Neuronal stem cell (in vitro differentiated cells): ENCODE measurements at regions not wholly inside any gene's neighbourhood (a gene's known extent, or its start where the extent isn't known, plus 50 kb on each side); places are given as distances from the start of the nearest gene placed in this dataset.
A peak's percentile ranks its signal among the peaks of the same experiment; 100 is the strongest.

ENCODE experiments used
- DNase-seq: peaks from one replicate; pipeline ENCODE4 v3.0.0-alpha.2; 2013; ENCODE audit warnings: low spot score
- H2AFZ ChIP-seq: one replicate; pipeline ENCODE4 v1.6.1; 2013; ENCODE audit warnings: mild to moderate bottlenecking, low read length, inconsistent platforms
- H2AK5ac ChIP-seq: 2 replicates; pipeline ENCODE4 v1.6.1; 2013; ENCODE audit warnings: low read depth, mild to moderate bottlenecking, inconsistent platforms, low read length, moderate library complexity, mixed read lengths
- H2BK120ac ChIP-seq: 2 replicates; pipeline ENCODE4 v1.6.1; 2013; ENCODE audit warnings: low read depth, mild to moderate bottlenecking, inconsistent platforms, low read length, moderate library complexity, mixed read lengths
- H2BK12ac ChIP-seq: one replicate; pipeline ENCODE4 v1.6.1; 2013; ENCODE audit warnings: low read length, inconsistent platforms
- H2BK15ac ChIP-seq: 2 replicates; pipeline ENCODE4 v1.6.1; 2013; ENCODE audit warnings: mild to moderate bottlenecking, low read length, inconsistent platforms, mixed read lengths
- H2BK5ac ChIP-seq: one replicate; pipeline ENCODE4 v1.6.1; 2013; ENCODE audit warnings: inconsistent platforms, mild to moderate bottlenecking, low read length, moderate library complexity
- H3K14ac ChIP-seq: one replicate; pipeline ENCODE4 v1.6.1; 2013; ENCODE audit warnings: low read length, inconsistent platforms
- H3K18ac ChIP-seq: 2 replicates; pipeline ENCODE4 v1.6.1; 2013; ENCODE audit warnings: low read length, inconsistent platforms
- H3K23ac ChIP-seq: 2 replicates; pipeline ENCODE4 v1.6.1; 2013; ENCODE audit warnings: low read depth, mild to moderate bottlenecking, mixed read lengths, low read length, inconsistent platforms; ENCODE audit not compliant: poor library complexity
- H3K27ac ChIP-seq: replicated peaks from 3 replicates; pipeline ENCODE4 v1.5.1; 2013; ENCODE audit warnings: low read length, inconsistent platforms
- H3K27me3 ChIP-seq, 3 experiments: 2 replicates each; pipeline ENCODE4 v1.6.1; 2013; ENCODE audit warnings: low read length in 3 of 3, mild to moderate bottlenecking in 2 of 3, inconsistent platforms in 1 of 3, low read depth in 1 of 3, mixed read lengths in 1 of 3, moderate library complexity in 1 of 3; ENCODE audit not compliant: control insufficient read depth in 3 of 3, insufficient read depth in 3 of 3
- H3K36me3 ChIP-seq, 2 donors: replicated peaks in 1 of 2; 2 replicates each; pipeline ENCODE4 v1.6.1; 2013; ENCODE audit warnings: low read length in 2 of 2; ENCODE audit not compliant: control insufficient read depth in 2 of 2, insufficient read depth in 2 of 2
- H3K4ac ChIP-seq: 2 replicates; pipeline ENCODE4 v1.6.1; 2013; ENCODE audit warnings: inconsistent platforms, mild to moderate bottlenecking, low read length, moderate library complexity
- H3K4me1 ChIP-seq, 2 donors: 1 replicate in 1 of 2; 2 replicates in 1 of 2; pipeline ENCODE4 v1.6.1; 2013; ENCODE audit warnings: low read length in 2 of 2, low read depth in 1 of 2; ENCODE audit not compliant: control insufficient read depth in 2 of 2, insufficient read depth in 1 of 2
- H3K4me2 ChIP-seq: one replicate; pipeline ENCODE4 v1.6.1; 2013; ENCODE audit warnings: mild to moderate bottlenecking, low read length, inconsistent platforms; ENCODE audit not compliant: insufficient read depth, poor library complexity, severe bottlenecking
- H3K4me3 ChIP-seq, 2 donors: 2 replicates each; pipeline ENCODE4 v1.5.1; 2013; ENCODE audit warnings: low read length in 2 of 2, mild to moderate bottlenecking in 2 of 2, inconsistent platforms in 1 of 2, moderate library complexity in 1 of 2
- H3K79me1 ChIP-seq: one replicate; pipeline ENCODE4 v1.6.1; 2013; ENCODE audit warnings: low read depth, mild to moderate bottlenecking, inconsistent platforms, low read length, moderate library complexity
- H3K9ac ChIP-seq: one replicate; pipeline ENCODE4 v1.6.1; 2013; ENCODE audit warnings: mild to moderate bottlenecking, low read depth, low read length, inconsistent platforms; ENCODE audit not compliant: poor library complexity
- H3K9me3 ChIP-seq, 2 donors: replicated peaks in 1 of 2; 2 replicates each; pipeline versions ENCODE3 to v1.6.1; 2013; ENCODE audit warnings: low read length in 2 of 2, mild to moderate bottlenecking in 2 of 2, inconsistent platforms in 1 of 2, low read depth in 1 of 2, mixed read lengths in 1 of 2, moderate library complexity in 1 of 2; ENCODE audit not compliant: control insufficient read depth in 2 of 2, insufficient read depth in 1 of 2
- H4K8ac ChIP-seq: one replicate; pipeline ENCODE4 v1.6.1; 2013; ENCODE audit warnings: low read depth, mild to moderate bottlenecking, inconsistent platforms, low read length, moderate library complexity
- H4K91ac ChIP-seq: one replicate; pipeline ENCODE4 v1.6.1; 2013; ENCODE audit warnings: low read length, low read depth, mild to moderate bottlenecking, inconsistent platforms; ENCODE audit not compliant: poor library complexity
- WGBS, 2 donors: extraction: QIAGEN DNeasy Blood & Tissue Kit; methylation state at CpG; one replicate each; pipeline ENCODE4 v1.1.7; 2013; ENCODE audit warnings: missing lambda C conversion rate in 2 of 2, mixed read lengths in 1 of 2; ENCODE audit not compliant: insufficient read length in 2 of 2, insufficient replicate concordance in 1 of 2; ENCODE audit errors: extremely low coverage in 2 of 2; 5-methylcytosine and 5-hydroxymethylcytosine counted together

DNA sequence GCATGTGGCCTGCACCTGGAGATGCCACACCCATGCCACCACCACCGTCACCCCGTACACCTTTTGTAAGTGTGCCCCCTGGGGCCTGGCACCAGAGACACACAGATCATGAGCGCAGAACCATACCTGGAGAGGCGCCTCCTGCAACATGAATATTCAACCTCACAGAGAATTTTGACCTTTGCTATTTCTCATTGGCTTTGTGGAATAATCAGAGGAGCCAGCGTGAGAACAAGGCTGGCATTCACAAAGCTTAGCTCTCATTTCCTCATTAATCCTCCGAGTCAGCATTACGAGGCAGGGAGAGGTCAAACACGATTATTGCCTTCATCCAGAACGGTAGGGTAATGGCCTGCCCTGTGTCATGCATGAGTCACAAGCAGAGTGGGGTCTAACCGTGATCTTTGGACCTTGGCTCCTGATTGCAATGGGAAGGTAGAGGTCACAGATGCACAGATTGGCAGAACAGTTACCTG, 73.0 kb upstream of the POMGNT2 start:
- H4K8ac ChIP-seq: no peak overlapping the region
- no peaks in the 10 kb centered on the region for H3K36me3 ChIP-seq
- no peak overlapping the region for H3K23ac ChIP-seq
- H2BK120ac ChIP-seq: no peak overlapping the region
- H3K4me3 ChIP-seq: no peak overlapping the region
- no peak for DNase-seq
- H3K9ac ChIP-seq: no peak overlapping the region
- peaks cover 0 to 4% (median 0%) of the 10 kb centered on the region in 3 experiments for H3K27me3 ChIP-seq
- no peak overlapping the region for H2AFZ ChIP-seq
- H4K91ac ChIP-seq: no peak overlapping the region
- WGBS, 2 donors: no CpG with 5 or more reads among the region's 10 CpGs
- H2BK12ac ChIP-seq: no peak overlapping the region
- H2BK15ac ChIP-seq: no peak overlapping the region
- no peaks in the 10 kb centered on the region for H3K4me1 ChIP-seq
- H2AK5ac ChIP-seq: no peak overlapping the region
- no peak overlapping the region for H2BK5ac ChIP-seq
- no peaks in the 10 kb centered on the region for H3K9me3 ChIP-seq
- no peak overlapping the region for H3K4ac ChIP-seq
- H3K4me2 ChIP-seq: no peak overlapping the region
- no peaks in the 10 kb centered on the region for H3K79me1 ChIP-seq
- no peak overlapping the region for H3K18ac ChIP-seq
- H3K14ac ChIP-seq: no peak overlapping the region
- no peak overlapping the region for H3K27ac ChIP-seq

DNA sequence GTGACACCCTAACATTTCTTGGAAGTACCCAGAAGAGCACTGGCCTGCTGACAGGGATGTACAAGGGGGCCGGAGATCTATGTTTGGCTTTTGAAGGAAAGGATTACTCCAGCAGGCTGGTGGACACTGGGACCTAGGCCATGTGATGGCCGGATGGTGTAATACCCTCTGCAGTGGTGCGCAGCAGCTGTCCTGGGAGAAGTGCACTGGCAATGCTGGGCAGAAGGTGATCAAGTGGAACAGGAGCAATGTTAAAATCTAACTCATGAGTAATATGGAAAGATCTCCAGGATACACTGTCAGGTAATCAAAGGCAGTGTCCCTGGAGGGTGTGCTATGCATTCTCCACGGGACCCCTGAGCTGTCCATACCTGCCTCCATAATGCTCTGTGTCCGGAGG, 71.2 kb upstream of the POMGNT2 start:
- H3K4me1 ChIP-seq: no peaks in the 10 kb centered on the region
- no peaks in the 10 kb centered on the region for H3K79me1 ChIP-seq
- no peak for DNase-seq
- no peak overlapping the region for H4K8ac ChIP-seq
- H3K23ac ChIP-seq: no peak overlapping the region
- H2BK5ac ChIP-seq: no peak overlapping the region
- no peak overlapping the region for H3K4me3 ChIP-seq
- H3K36me3 ChIP-seq: no peaks in the 10 kb centered on the region
- H3K27me3 ChIP-seq: peaks cover 0 to 4% (median 0%) of the 10 kb centered on the region in 3 experiments
- H3K9me3 ChIP-seq: no peaks in the 10 kb centered on the region
- H3K18ac ChIP-seq: no peak overlapping the region
- H2BK120ac ChIP-seq: no peak overlapping the region
- H2AFZ ChIP-seq: no peak overlapping the region
- peak overlapping the region; percentile 5 for H2BK15ac ChIP-seq
- H4K91ac ChIP-seq: no peak overlapping the region
- H2BK12ac ChIP-seq: no peak overlapping the region
- no peak overlapping the region for H3K4ac ChIP-seq
- H3K4me2 ChIP-seq: no peak overlapping the region
- no peak overlapping the region for H2AK5ac ChIP-seq
- no peak overlapping the region for H3K27ac ChIP-seq
- no peak overlapping the region for H3K14ac ChIP-seq
- WGBS, 2 donors: no CpG with 5 or more reads among the region's 5 CpGs
- no peak overlapping the region for H3K9ac ChIP-seq

DNA sequence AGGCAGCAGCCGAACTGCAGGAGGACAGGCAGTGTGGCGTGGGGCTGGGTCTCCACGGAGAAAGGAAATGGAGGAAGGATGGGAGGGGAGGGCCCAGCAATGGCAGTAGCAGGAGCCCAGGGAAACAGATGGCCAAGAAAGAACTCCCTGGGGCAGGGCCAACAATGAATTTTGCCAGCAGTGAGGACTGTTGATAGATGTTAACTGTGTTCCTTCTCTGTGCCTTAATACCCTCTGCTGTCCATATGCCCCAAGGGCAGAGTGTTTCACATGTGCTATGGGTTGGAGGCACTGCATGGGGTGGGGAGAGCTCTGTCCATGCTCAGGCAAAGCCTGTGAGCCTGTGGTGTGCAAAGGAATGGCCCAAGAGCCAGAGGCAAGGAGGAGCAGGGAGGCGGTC, 70.8 kb upstream of the POMGNT2 start:
- no peak overlapping the region for H2BK5ac ChIP-seq
- H3K79me1 ChIP-seq: no peaks in the 10 kb centered on the region
- no peak overlapping the region for H3K4me3 ChIP-seq
- no peaks in the 10 kb centered on the region for H3K9me3 ChIP-seq
- H3K9ac ChIP-seq: no peak overlapping the region
- no peak for DNase-seq
- no peak overlapping the region for H3K14ac ChIP-seq
- WGBS, 2 donors: no CpG with 5 or more reads among the region's 4 CpGs
- no peak overlapping the region for H2AFZ ChIP-seq
- H2BK12ac ChIP-seq: no peak overlapping the region
- no peak overlapping the region for H2BK15ac ChIP-seq
- H3K36me3 ChIP-seq: no peaks in the 10 kb centered on the region
- H2BK120ac ChIP-seq: no peak overlapping the region
- H3K4ac ChIP-seq: no peak overlapping the region
- H3K27me3 ChIP-seq: peaks cover 0 to 4% (median 0%) of the 10 kb centered on the region in 3 experiments
- H4K8ac ChIP-seq: no peak overlapping the region
- H3K4me2 ChIP-seq: no peak overlapping the region
- H3K4me1 ChIP-seq: no peaks in the 10 kb centered on the region
- H4K91ac ChIP-seq: no peak overlapping the region
- no peak overlapping the region for H3K23ac ChIP-seq
- no peak overlapping the region for H3K18ac ChIP-seq
- H2AK5ac ChIP-seq: no peak overlapping the region
- no peak overlapping the region for H3K27ac ChIP-seq

DNA sequence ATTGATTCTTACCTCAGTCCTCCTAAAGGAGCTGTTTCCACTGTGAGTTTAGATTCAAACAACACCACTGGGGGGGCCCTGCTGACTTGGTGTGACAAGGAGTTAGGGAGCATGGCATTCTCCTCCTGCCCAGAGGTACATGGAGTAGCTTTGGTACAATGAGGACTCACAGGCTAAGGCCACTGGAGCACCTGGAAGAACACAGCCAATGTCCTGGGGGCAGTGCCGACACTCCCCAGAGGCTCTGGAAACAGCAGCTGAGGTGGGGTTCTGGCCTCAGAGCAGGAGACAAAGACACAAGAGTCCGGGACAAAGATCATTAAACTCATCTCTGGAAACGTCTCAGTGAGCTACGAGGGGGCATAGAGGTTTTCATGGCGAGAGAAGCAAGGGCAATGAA, 69.7 kb upstream of the POMGNT2 start:
- WGBS, 2 donors: no CpG with 5 or more reads among the region's 5 CpGs
- H3K9me3 ChIP-seq: no peaks in the 10 kb centered on the region
- peaks cover 0 to 4% (median 0%) of the 10 kb centered on the region in 3 experiments for H3K27me3 ChIP-seq

More for the DNA sequence above, 69.7 kb upstream of the POMGNT2 start:
- H3K79me1 ChIP-seq: no peaks in the 10 kb centered on the region
- no peak overlapping the region for H2AK5ac ChIP-seq
- no peak overlapping the region for H4K8ac ChIP-seq
- H3K4me1 ChIP-seq: no peaks in the 10 kb centered on the region
- no peak overlapping the region for H4K91ac ChIP-seq
- H3K36me3 ChIP-seq: no peaks in the 10 kb centered on the region
- H3K9ac ChIP-seq: no peak overlapping the region
- no peak overlapping the region for H3K4me2 ChIP-seq
- H3K14ac ChIP-seq: no peak overlapping the region
- H2BK5ac ChIP-seq: no peak overlapping the region
- no peak overlapping the region for H2BK12ac ChIP-seq
- H3K18ac ChIP-seq: no peak overlapping the region
- H3K4ac ChIP-seq: no peak overlapping the region
- no peak overlapping the region for H3K23ac ChIP-seq
- H2AFZ ChIP-seq: no peak overlapping the region
- no peak overlapping the region for H2BK15ac ChIP-seq
- H3K4me3 ChIP-seq: no peak overlapping the region
- no peak for DNase-seq
- H2BK120ac ChIP-seq: no peak overlapping the region
- H3K27ac ChIP-seq: no peak overlapping the region
